ENCODE measurements at regions not wholly inside any gene's neighbourhood (a gene's known extent, or its start where the extent isn't known, plus 50 kb on each side); places are given as distances from the start of the nearest gene placed in this dataset.
"Not testable (repeated sequence)": the region's sequence is repeated elsewhere in the genome, so short reads cannot be mapped to it uniquely, and the experiment has no call there.

DNA sequence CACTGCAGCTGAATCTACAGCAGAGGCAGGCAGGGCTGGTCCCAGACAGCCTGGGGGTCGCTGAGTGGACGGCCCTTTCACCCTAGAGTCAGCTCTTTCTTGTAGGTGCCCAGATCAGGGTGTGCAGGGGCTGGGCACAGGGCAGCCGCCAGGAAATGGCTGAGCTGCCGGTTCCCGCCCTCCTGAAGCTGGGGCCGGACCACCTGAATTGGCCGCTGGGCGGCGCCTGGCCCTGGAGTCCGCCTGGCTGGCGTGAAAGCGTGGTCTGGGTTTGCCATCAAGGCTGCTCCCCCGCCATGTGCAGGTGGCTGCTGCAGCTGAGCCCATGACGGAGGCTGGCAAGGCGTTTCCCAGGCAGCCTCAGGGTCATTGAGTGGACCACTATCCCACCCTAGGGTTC is 85.7 kb downstream of the POTEM start:
- H3K27me3 Mint-ChIP-seq (ENCODE audit: low read depth); H3K4me1 Mint-ChIP-seq (ENCODE audit: low read depth); DNase-seq (ENCODE audit: low spot score); H3K36me3 Mint-ChIP-seq (ENCODE audit: low read depth); H3K9me3 Mint-ChIP-seq; H3K4me3 Mint-ChIP-seq; H3K27ac Mint-ChIP-seq: not testable (repeated sequence)

GRCh38 chr14:19053426-19054050 is 86.3 kb downstream of the POTEM start:
- H3K36me3 Mint-ChIP-seq (ENCODE audit: low read depth); H3K9me3 Mint-ChIP-seq; H3K4me3 Mint-ChIP-seq; H3K4me1 Mint-ChIP-seq (ENCODE audit: low read depth); H3K27ac Mint-ChIP-seq; H3K27me3 Mint-ChIP-seq (ENCODE audit: low read depth); DNase-seq (ENCODE audit: low spot score): not testable (repeated sequence)

DNA sequence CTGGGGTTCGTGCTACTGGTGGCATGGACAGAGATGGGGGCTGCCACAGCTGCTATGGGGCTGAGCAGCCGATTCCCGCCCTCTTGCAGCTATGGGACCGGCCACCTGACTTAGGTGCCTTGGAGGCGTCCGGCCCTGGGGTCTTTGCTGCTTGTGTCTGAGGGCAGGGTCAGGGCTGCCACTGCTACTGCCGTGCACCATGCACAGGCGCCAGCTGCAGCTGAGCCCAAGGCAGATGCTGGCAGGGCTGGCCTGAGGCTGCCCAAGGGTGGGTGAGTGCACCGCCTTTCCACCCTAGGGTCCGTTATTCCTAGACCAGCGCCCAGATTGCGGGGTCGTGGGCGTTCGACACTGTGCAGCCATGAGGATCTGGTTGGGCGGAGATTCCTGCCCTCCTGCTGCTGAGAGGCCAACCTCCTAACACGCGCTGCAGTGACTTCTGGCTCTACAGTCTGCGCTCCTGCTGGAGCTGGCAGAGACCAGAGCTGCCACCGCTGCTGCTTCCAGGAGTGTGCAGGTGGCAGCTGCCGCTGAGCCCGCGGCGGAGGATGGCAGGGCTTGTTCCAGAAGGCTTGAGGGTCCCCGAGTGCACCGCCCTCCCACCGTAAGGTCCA is 87.0 kb downstream of the POTEM start:
- not testable (repeated sequence) for H3K27ac Mint-ChIP-seq; H3K4me1 Mint-ChIP-seq (ENCODE audit: low read depth); H3K4me3 Mint-ChIP-seq; H3K9me3 Mint-ChIP-seq; DNase-seq (ENCODE audit: low spot score); H3K36me3 Mint-ChIP-seq (ENCODE audit: low read depth); H3K27me3 Mint-ChIP-seq (ENCODE audit: low read depth)

DNA sequence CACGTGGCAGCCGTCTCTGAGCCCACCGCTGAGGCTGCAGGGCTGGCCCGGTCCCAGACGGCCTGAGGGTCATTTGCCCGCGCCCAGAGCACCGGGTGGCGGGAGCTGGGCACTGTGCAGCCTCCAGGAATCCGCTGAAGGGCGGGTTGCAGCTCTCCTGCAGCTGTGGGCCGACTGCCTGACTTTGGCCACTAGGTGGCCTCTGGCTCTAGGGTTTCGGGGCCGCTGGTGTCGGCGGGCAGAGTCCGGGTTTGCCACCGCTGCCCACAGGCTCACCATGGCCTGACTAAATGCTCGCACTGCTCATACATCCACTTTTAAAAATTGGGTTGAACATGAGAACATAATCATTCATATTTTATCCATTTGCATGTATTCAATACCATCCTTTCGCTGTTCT is 87.7 kb downstream of the POTEM start:
- H3K27ac Mint-ChIP-seq; H3K4me3 Mint-ChIP-seq; H3K9me3 Mint-ChIP-seq; DNase-seq (ENCODE audit: low spot score); H3K36me3 Mint-ChIP-seq (ENCODE audit: low read depth); H3K27me3 Mint-ChIP-seq (ENCODE audit: low read depth); H3K4me1 Mint-ChIP-seq (ENCODE audit: low read depth): not testable (repeated sequence)

- DNase-seq (ENCODE audit: low spot score); H3K4me1 Mint-ChIP-seq (ENCODE audit: low read depth); H3K36me3 Mint-ChIP-seq (ENCODE audit: low read depth): not testable (repeated sequence)
These were observed 91.8 kb downstream of the POTEM start for GRCh38 chr14:19059066-19059465.

GRCh38 chr14:19061689-19062450 is 94.6 kb downstream of the POTEM start:
- not testable (repeated sequence) for H3K36me3 Mint-ChIP-seq (ENCODE audit: low read depth); DNase-seq (ENCODE audit: low spot score); H3K4me1 Mint-ChIP-seq (ENCODE audit: low read depth); H3K9me3 Mint-ChIP-seq; H3K27me3 Mint-ChIP-seq (ENCODE audit: low read depth); H3K4me3 Mint-ChIP-seq; H3K27ac Mint-ChIP-seq

More at GRCh38 chr14:19059066-19059465, 91.8 kb downstream of the POTEM start:
- H3K9me3 Mint-ChIP-seq; H3K27ac Mint-ChIP-seq; H3K4me3 Mint-ChIP-seq; H3K27me3 Mint-ChIP-seq (ENCODE audit: low read depth): not testable (repeated sequence)

DNA sequence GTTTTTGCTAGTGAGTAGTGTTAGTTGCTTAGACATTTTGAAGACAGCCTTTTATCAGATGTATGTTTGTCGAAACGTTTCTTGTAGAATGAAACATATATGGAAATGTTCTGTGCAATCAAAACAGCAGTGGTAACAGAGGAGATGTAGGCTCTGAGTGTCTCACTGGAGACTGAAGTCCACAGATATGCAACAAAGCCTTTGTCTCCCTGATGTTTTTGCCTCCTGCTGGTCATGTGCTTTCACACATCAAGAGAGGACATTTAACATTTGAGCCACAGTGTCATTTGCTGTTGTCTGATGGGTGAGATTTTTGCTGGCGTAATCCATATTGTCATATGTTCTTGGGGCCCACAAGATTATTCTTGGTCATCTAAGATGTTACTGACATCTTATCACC is 101.7 kb downstream of the POTEM start:
- H3K36me3 Mint-ChIP-seq (ENCODE audit: low read depth); H3K4me1 Mint-ChIP-seq (ENCODE audit: low read depth); H3K9me3 Mint-ChIP-seq; DNase-seq (ENCODE audit: low spot score); H3K4me3 Mint-ChIP-seq; H3K27me3 Mint-ChIP-seq (ENCODE audit: low read depth); H3K27ac Mint-ChIP-seq: not testable (repeated sequence)

DNA sequence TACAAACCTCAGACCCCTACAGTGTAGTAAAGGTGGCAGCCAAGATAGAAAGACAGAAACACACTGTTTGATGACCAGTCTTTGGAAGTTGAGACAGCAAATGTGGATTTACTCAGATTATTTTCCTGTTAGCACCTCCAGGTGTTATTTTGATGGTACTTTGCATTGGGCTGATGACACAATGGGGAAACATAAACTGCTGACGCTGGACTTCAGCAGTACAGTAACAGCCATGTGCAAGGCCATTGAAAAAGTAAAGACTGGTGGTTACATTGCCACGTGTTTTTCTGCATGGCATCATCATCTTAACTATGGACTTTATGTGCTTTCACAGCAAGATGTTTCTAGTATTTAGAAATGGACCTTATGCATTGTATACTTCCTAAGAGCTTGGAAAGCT is 105.3 kb downstream of the POTEM start:
- H3K4me3 Mint-ChIP-seq, H3K27ac Mint-ChIP-seq: not testable (repeated sequence)

GRCh38 chr14:19088632-19089031 is 121.4 kb downstream of the POTEM start:
- not testable (repeated sequence) for H3K9me3 Mint-ChIP-seq

More for the DNA sequence above, 105.3 kb downstream of the POTEM start:
- H3K27me3 Mint-ChIP-seq (ENCODE audit: low read depth); DNase-seq (ENCODE audit: low spot score); H3K9me3 Mint-ChIP-seq; H3K36me3 Mint-ChIP-seq (ENCODE audit: low read depth); H3K4me1 Mint-ChIP-seq (ENCODE audit: low read depth): not testable (repeated sequence)

GRCh38 chr14:19093227-19093626 is 126.0 kb downstream of the POTEM start:
- not testable (repeated sequence) for DNase-seq (ENCODE audit: low spot score); H3K27ac Mint-ChIP-seq; H3K4me1 Mint-ChIP-seq (ENCODE audit: low read depth); H3K27me3 Mint-ChIP-seq (ENCODE audit: low read depth); H3K4me3 Mint-ChIP-seq; H3K36me3 Mint-ChIP-seq (ENCODE audit: low read depth); H3K9me3 Mint-ChIP-seq

More at GRCh38 chr14:19088632-19089031, 121.4 kb downstream of the POTEM start:
- DNase-seq (ENCODE audit: low spot score); H3K36me3 Mint-ChIP-seq (ENCODE audit: low read depth); H3K27me3 Mint-ChIP-seq (ENCODE audit: low read depth); H3K27ac Mint-ChIP-seq; H3K4me3 Mint-ChIP-seq; H3K4me1 Mint-ChIP-seq (ENCODE audit: low read depth): not testable (repeated sequence)

- H3K9me3 Mint-ChIP-seq; H3K27me3 Mint-ChIP-seq (ENCODE audit: low read depth); H3K36me3 Mint-ChIP-seq (ENCODE audit: low read depth); H3K4me1 Mint-ChIP-seq (ENCODE audit: low read depth); H3K27ac Mint-ChIP-seq; DNase-seq (ENCODE audit: low spot score); H3K4me3 Mint-ChIP-seq: not testable (repeated sequence)
These were observed 127.5 kb downstream of the POTEM start for GRCh38 chr14:19094731-19095130.

- H3K4me3 Mint-ChIP-seq; H3K4me1 Mint-ChIP-seq (ENCODE audit: low read depth); H3K36me3 Mint-ChIP-seq (ENCODE audit: low read depth): not testable (repeated sequence)
These were observed 127.9 kb downstream of the POTEM start for GRCh38 chr14:19095167-19095566.

GRCh38 chr14:19096467-19096866 is 129.2 kb downstream of the POTEM start:
- H3K27ac Mint-ChIP-seq; H3K9me3 Mint-ChIP-seq; H3K4me1 Mint-ChIP-seq (ENCODE audit: low read depth); H3K36me3 Mint-ChIP-seq (ENCODE audit: low read depth); DNase-seq (ENCODE audit: low spot score); H3K27me3 Mint-ChIP-seq (ENCODE audit: low read depth); H3K4me3 Mint-ChIP-seq: not testable (repeated sequence)

More at GRCh38 chr14:19095167-19095566, 127.9 kb downstream of the POTEM start:
- H3K27me3 Mint-ChIP-seq (ENCODE audit: low read depth); H3K9me3 Mint-ChIP-seq; DNase-seq (ENCODE audit: low spot score); H3K27ac Mint-ChIP-seq: not testable (repeated sequence)

GRCh38 chr14:19096876-19097275 is 129.6 kb downstream of the POTEM start:
- H3K4me3 Mint-ChIP-seq, H3K27ac Mint-ChIP-seq: not testable (repeated sequence)

More at GRCh38 chr14:19096876-19097275, 129.6 kb downstream of the POTEM start:
- H3K9me3 Mint-ChIP-seq; DNase-seq (ENCODE audit: low spot score); H3K27me3 Mint-ChIP-seq (ENCODE audit: low read depth); H3K4me1 Mint-ChIP-seq (ENCODE audit: low read depth); H3K36me3 Mint-ChIP-seq (ENCODE audit: low read depth): not testable (repeated sequence)

Data from T-helper 2 cell treated with Interferon-gamma antibody and Interleukin-4, amounts not matched to agents 5 μg/mL and 100 μg/mL, for 36 hours (primary cell).